ENCODE measurements at regions not wholly inside any gene's neighbourhood (a gene's known extent, or its start where the extent isn't known, plus 50 kb on each side); places are given as distances from the start of the nearest gene placed in this dataset.

DNA sequence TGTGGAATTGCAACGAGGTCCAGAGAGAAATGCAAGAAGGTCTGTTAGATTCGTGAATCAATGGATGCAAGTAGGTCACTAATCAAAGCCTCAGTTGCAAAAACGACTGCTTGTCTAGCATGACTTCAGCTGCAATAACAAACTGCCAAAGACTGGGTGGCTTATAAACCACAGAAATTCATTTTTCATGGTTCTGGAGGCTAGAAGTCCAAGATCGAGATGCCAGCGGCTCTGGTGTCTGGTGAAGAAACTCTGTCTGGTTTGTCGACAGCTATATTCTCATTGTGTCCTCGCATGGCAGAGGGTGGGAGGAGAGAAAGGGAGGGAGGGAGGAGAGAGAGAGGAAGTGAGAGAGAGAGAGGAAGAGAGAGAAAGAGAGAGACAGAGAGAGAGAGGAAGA, 114.7 kb downstream of the MXRA5 start:
- no peak overlapping the region for H3K4me3 ChIP-seq (replicated peaks; ENCODE audit: low read depth, low read length)
- DNase-seq (ENCODE audit: low read depth) = no peak
- TF ChIP-seq, protein P1, sequence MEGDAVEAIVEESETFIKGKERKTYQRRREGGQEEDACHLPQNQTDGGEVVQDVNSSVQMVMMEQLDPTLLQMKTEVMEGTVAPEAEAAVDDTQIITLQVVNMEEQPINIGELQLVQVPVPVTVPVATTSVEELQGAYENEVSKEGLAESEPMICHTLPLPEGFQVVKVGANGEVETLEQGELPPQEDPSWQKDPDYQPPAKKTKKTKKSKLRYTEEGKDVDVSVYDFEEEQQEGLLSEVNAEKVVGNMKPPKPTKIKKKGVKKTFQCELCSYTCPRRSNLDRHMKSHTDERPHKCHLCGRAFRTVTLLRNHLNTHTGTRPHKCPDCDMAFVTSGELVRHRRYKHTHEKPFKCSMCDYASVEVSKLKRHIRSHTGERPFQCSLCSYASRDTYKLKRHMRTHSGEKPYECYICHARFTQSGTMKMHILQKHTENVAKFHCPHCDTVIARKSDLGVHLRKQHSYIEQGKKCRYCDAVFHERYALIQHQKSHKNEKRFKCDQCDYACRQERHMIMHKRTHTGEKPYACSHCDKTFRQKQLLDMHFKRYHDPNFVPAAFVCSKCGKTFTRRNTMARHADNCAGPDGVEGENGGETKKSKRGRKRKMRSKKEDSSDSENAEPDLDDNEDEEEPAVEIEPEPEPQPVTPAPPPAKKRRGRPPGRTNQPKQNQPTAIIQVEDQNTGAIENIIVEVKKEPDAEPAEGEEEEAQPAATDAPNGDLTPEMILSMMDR (IDR thresholded peaks at IDR 0.05; ENCODE audit: low read length, missing control alignments) = no peak

DNA sequence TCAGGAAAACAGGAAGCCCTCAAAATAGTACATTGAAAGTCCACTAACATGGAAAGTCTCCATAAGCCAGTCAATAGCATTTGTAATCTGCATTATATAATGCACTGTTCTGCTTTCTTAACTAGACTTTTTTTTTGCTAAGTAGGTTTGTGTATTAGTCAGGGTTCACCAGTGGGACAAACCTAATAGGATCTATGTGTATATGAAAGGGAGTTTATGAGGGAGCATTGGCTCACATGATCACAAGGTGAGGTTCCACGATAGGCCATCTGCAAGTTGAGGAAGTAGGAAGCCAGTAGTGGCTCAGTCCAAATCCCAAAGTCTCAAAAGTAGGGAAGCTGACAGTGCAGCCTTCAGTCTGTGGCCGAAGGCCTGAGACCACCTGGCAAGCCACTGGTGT, 116.0 kb downstream of the MXRA5 start:
- TF ChIP-seq, protein P1 (IDR thresholded peaks at IDR 0.05; ENCODE audit: low read length, missing control alignments) = no peak
- H3K4me3 ChIP-seq (replicated peaks; ENCODE audit: low read depth, low read length) = no peak overlapping the region
- DNase-seq (ENCODE audit: low read depth) = no peak

DNA sequence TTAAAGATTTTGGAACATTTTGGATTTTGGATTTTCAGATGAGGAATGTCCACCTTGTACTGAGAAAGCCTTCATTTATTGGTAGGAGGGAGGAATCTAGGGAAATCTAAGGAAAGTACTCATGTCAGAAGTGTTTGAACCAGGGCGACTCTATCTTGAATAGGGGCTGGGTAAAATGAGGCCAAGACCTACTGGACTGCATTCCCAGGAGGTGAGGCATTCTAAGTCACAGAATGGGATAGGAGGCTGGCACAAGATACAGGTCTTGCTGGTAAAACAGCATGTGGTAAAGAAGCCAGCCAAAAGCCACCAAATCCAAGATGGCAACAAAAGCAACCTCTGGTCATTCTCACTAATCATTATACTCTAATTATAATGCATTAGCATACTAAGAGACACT, 118.9 kb downstream of the MXRA5 start:
- DNase-seq (ENCODE audit: low read depth) = no peak
- H3K4me3 ChIP-seq (replicated peaks; ENCODE audit: low read depth, low read length) = no peak overlapping the region
- TF ChIP-seq, protein P1 (IDR thresholded peaks at IDR 0.05; ENCODE audit: low read length, missing control alignments) = no peak

DNA sequence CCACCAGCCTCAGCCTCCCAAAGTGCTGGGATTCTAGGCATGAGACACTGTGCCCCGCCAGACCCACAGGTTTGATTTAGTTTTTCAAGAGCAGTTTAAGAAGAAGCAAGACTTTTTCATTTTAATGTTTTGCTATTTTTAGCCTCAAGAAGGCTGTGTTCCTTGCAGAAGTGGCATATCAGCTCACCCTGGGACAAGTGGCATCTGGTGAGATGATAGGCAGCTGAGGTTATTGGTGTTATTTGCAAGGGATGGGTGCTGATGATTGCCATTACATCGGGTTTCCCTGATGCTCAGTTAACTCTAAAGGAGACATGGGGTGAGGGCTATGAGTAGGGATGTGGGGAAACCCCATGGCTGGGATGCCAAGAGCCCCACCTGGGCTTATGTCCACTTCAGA, 120.4 kb downstream of the MXRA5 start:
- H3K4me3 ChIP-seq (replicated peaks; ENCODE audit: low read depth, low read length) = no peak overlapping the region
- TF ChIP-seq, protein P1 (IDR thresholded peaks at IDR 0.05; ENCODE audit: low read length, missing control alignments) = no peak

DNA sequence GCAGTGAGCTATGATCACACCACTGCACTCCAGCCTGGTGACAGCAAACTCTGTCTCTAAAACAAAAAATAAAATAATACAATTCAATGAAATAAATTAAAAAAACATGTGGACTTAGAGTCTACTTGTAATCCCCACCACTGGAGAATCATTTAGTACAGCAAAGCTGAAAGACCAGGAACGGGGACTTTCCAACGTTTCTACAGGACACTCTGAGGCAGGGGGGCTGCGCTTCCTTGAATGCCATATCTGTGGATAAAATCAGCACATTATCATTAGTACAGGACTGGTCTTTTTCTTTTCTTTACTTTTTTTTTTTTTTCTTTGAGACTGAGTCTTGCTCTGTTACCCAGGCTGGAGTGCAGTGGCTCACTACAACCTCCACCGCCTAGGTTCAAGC, 124.8 kb downstream of the MXRA5 start:
- no peak for DNase-seq (ENCODE audit: low read depth)
- TF ChIP-seq, protein P1 (IDR thresholded peaks at IDR 0.05; ENCODE audit: low read length, missing control alignments) = no peak
- H3K4me3 ChIP-seq (replicated peaks; ENCODE audit: low read depth, low read length) = no peak overlapping the region

More for the DNA sequence above, 120.4 kb downstream of the MXRA5 start:
- no peak for DNase-seq (ENCODE audit: low read depth)

DNA sequence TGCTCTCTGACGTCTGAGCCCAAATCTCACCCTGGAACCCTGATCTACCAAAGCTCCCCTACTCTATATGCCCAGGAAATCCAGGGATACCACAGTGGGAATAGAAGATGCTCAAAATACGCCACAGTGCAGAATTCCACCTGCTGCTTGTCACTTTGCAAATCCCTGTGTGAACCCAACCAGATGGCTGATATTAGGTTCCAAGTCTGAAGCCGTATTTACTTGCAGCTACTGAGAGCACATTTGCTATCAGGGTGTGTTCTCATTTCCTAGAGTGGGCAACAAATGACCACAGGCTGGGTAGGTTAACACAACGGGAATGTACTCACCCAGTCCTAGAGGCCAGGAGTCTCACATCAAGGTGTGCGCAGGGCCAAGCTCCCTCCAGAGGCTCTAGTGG, 126.8 kb downstream of the MXRA5 start:
- TF ChIP-seq, protein P1 (IDR thresholded peaks at IDR 0.05; ENCODE audit: low read length, missing control alignments) = no peak
- H3K4me3 ChIP-seq (replicated peaks; ENCODE audit: low read depth, low read length) = no peak overlapping the region

DNA sequence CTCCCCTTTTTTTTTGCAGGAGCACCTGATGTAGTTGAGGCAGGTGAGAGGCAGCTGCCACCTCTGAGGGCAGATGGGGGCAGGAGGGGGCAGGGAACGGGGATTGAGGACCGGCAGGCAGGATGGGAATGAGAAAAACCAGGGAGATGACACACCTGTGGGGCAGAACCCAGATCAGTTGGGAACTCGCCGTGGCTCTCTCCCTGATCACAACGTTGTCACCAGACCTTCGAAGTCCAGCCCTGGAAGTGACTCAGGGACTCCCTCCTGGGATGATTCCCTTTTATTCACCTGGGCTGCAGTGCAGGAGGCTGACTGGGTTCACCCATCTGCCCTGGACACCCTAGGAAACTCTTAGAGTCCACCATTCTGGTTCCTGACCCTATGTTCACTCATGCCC, 127.2 kb downstream of the MXRA5 start:
- TF ChIP-seq, protein P1 (IDR thresholded peaks at IDR 0.05; ENCODE audit: low read length, missing control alignments) = no peak
- DNase-seq (ENCODE audit: low read depth) = no peak
- no peak overlapping the region for H3K4me3 ChIP-seq (replicated peaks; ENCODE audit: low read depth, low read length)

More for the DNA sequence above, 126.8 kb downstream of the MXRA5 start:
- no peak for DNase-seq (ENCODE audit: low read depth)
